IMR-90 (cell line): ENCODE measurements at regions not wholly inside any gene's neighbourhood (a gene's known extent, or its start where the extent isn't known, plus 50 kb on each side); places are given as distances from the start of the nearest gene placed in this dataset.

Experiments
- CTCF ChIP-seq: conservative IDR thresholded peaks from 2 replicates; pipeline ENCODE4 v1.5.1; 2012; ENCODE audit warnings: mild to moderate bottlenecking, low read depth, low read length, improper control_type of control experiment
- FOS ChIP-seq: fragments of 150-350 bp; IDR thresholded peaks from 2 replicates; pipeline ENCODE4 v1.6.1; 2016; ENCODE audit warnings: low read depth, low read length
- POLR2A ChIP-seq: IDR thresholded peaks from 2 replicates; pipeline ENCODE4 v1.6.1; 2012; ENCODE audit warnings: mild to moderate bottlenecking, low read depth, low read length
- RFX5 ChIP-seq: IDR thresholded peaks from 2 replicates; pipeline ENCODE4 v1.8.0; 2012; ENCODE audit warnings: low read depth, mild to moderate bottlenecking, low read length, moderate library complexity

GRCh38 chr17:72456075-72456474, 335.3 kb downstream of the SOX9 start:
- no peak for TF ChIP-seq FOS
- no peak for TF ChIP-seq RFX5
- TF ChIP-seq CTCF = no peak
- TF ChIP-seq POLR2A = no peak
